H9 (cell line): ENCODE measurements at regions not wholly inside any gene's neighbourhood (a gene's known extent, or its start where the extent isn't known, plus 50 kb on each side); places are given as distances from the start of the nearest gene placed in this dataset.

Experiments used
- DNase-seq: peaks from one replicate; pipeline ENCODE4 v3.0.0-alpha.2; 2017
- H2AFZ ChIP-seq: one replicate; pipeline ENCODE4 v1.6.1; 2013; ENCODE audit warnings: mild to moderate bottlenecking, low read length, control low read depth, moderate library complexity
- H2AK5ac ChIP-seq: 2 replicates; pipeline ENCODE4 v1.6.1; 2013; ENCODE audit warnings: low read length, control low read depth, mixed read lengths; ENCODE audit not compliant: insufficient read length
- H2BK120ac ChIP-seq: one replicate; pipeline ENCODE4 v1.6.1; 2013; ENCODE audit warnings: low read depth, mild to moderate bottlenecking, low read length, control low read depth, inconsistent platforms; ENCODE audit not compliant: poor library complexity, severe bottlenecking
- H2BK12ac ChIP-seq: 2 replicates; pipeline ENCODE4 v1.6.1; 2013; ENCODE audit warnings: low read length, control low read depth, mixed read lengths, low read depth; ENCODE audit not compliant: insufficient read length
- H2BK15ac ChIP-seq: 2 replicates; pipeline ENCODE4 v1.6.1; 2013; ENCODE audit warnings: low read depth, low read length, control low read depth
- H2BK20ac ChIP-seq: one replicate; pipeline ENCODE4 v1.6.1; 2013; ENCODE audit warnings: low read depth, mild to moderate bottlenecking, low read length, control low read depth, inconsistent platforms; ENCODE audit not compliant: poor library complexity, severe bottlenecking
- H2BK5ac ChIP-seq: 2 replicates; pipeline ENCODE4 v1.6.1; 2013; ENCODE audit warnings: low read length, control low read depth, mixed read lengths; ENCODE audit not compliant: insufficient read length
- H3K14ac ChIP-seq: 2 replicates; pipeline ENCODE4 v1.6.1; 2013; ENCODE audit warnings: low read length, control low read depth; ENCODE audit not compliant: insufficient read depth
- H3K18ac ChIP-seq: 2 replicates; pipeline ENCODE4 v1.6.1; 2013; ENCODE audit warnings: low read depth, mild to moderate bottlenecking, mixed read lengths, low read length, control low read depth; ENCODE audit not compliant: insufficient read length
- H3K23ac ChIP-seq: 2 replicates; pipeline ENCODE4 v1.6.1; 2013; ENCODE audit warnings: low read length, control low read depth, mixed read lengths, low read depth; ENCODE audit not compliant: insufficient read length
- H3K23me2 ChIP-seq: 2 replicates; pipeline ENCODE4 v1.6.1; 2013; ENCODE audit warnings: low read depth, mild to moderate bottlenecking, mixed read lengths, low read length, control low read depth; ENCODE audit not compliant: insufficient read length, poor library complexity, severe bottlenecking
- H3K27ac ChIP-seq: 2 replicates; pipeline ENCODE4 v1.5.1; 2013; ENCODE audit warnings: low read length, control low read depth, mixed read lengths, low read depth; ENCODE audit not compliant: insufficient read length
- H3K27me3 ChIP-seq: 2 replicates; pipeline ENCODE4 v1.6.1; 2013; ENCODE audit warnings: low read length, control low read depth, inconsistent platforms; ENCODE audit not compliant: insufficient read depth
- H3K4ac ChIP-seq: 2 replicates; pipeline ENCODE4 v1.6.1; 2013; ENCODE audit warnings: low read depth, mild to moderate bottlenecking, control low read depth, inconsistent platforms, low read length, moderate library complexity
- H3K4me1 ChIP-seq: 2 replicates; pipeline ENCODE4 v1.6.1; 2013; ENCODE audit warnings: low read length, control low read depth, inconsistent platforms; ENCODE audit not compliant: insufficient read depth
- H3K4me2 ChIP-seq: 2 replicates; pipeline ENCODE4 v1.6.1; 2013; ENCODE audit warnings: low read length, control low read depth, mixed read lengths; ENCODE audit not compliant: insufficient read length, insufficient read depth
- H3K56ac ChIP-seq: 2 replicates; pipeline ENCODE4 v1.6.1; 2013; ENCODE audit warnings: low read depth, mild to moderate bottlenecking, mixed read lengths, low read length, control low read depth; ENCODE audit not compliant: insufficient read length
- H3K79me1 ChIP-seq: 2 replicates; pipeline ENCODE4 v1.6.1; 2013; ENCODE audit warnings: low read depth, mild to moderate bottlenecking, moderate library complexity, low read length, control low read depth, inconsistent platforms; ENCODE audit not compliant: insufficient read depth, poor library complexity, severe bottlenecking
- H3K79me2 ChIP-seq: 2 replicates; pipeline ENCODE4 v1.6.1; 2013; ENCODE audit warnings: low read length, control low read depth, inconsistent platforms; ENCODE audit not compliant: insufficient read depth
- H3K9ac ChIP-seq: 2 replicates; pipeline ENCODE4 v1.6.1; 2013; ENCODE audit warnings: low read length, control low read depth, mixed read lengths; ENCODE audit not compliant: insufficient read length; ENCODE audit errors: extremely low read depth
- H3K9me3 ChIP-seq: one replicate; pipeline ENCODE4 v1.6.1; 2013; ENCODE audit warnings: low read depth, low read length, inconsistent platforms; ENCODE audit not compliant: control insufficient read depth
- H3T11ph ChIP-seq: one replicate; pipeline ENCODE4 v1.6.1; 2013; ENCODE audit warnings: mild to moderate bottlenecking, low read length, control low read depth, inconsistent platforms
- H4K20me1 ChIP-seq: one replicate; pipeline ENCODE4 v1.6.1; 2013; ENCODE audit not compliant: control insufficient read depth, insufficient read length, insufficient read depth
- H4K5ac ChIP-seq: 2 replicates; pipeline ENCODE4 v1.6.1; 2013; ENCODE audit warnings: low read depth, mild to moderate bottlenecking, mixed read lengths, low read length, control low read depth; ENCODE audit not compliant: insufficient read length
- H4K8ac ChIP-seq: replicated peaks from 2 replicates; pipeline ENCODE4 v1.6.1; 2013; ENCODE audit warnings: low read length, control low read depth, mixed read lengths, low read depth; ENCODE audit not compliant: insufficient read length
- H4K91ac ChIP-seq: 2 replicates; pipeline ENCODE4 v1.6.1; 2013; ENCODE audit warnings: low read depth, mild to moderate bottlenecking, moderate library complexity, mixed read lengths, low read length, control low read depth; ENCODE audit not compliant: insufficient read length
- H3K27ac Mint-ChIP-seq, 3 experiments: 2 replicates in 2 of 3; 3 replicates in 1 of 3; pipeline ENCODE4 v1.8.0; 2020 to 2021; ENCODE audit warnings: mixed read lengths in 3 of 3, mild to moderate bottlenecking in 1 of 3, moderate library complexity in 1 of 3
- H3K27me3 Mint-ChIP-seq: 2 replicates; pipeline ENCODE4 v1.8.0; 2021; ENCODE audit warnings: low read depth, mild to moderate bottlenecking, moderate library complexity, mixed read lengths
- H3K36me3 Mint-ChIP-seq, 3 experiments: 2 replicates in 2 of 3; 3 replicates in 1 of 3; pipeline ENCODE4 v1.8.0; 2020 to 2021; ENCODE audit warnings: low read depth in 3 of 3, mixed read lengths in 3 of 3; ENCODE audit not compliant: insufficient read depth in 1 of 3
- H3K4me1 Mint-ChIP-seq, 2 experiments: 2 replicates each; pipeline ENCODE4 v1.8.0; 2020; ENCODE audit warnings: mixed read lengths in 2 of 2
- H3K4me3 Mint-ChIP-seq, 2 experiments: 2 replicates in 1 of 2; 3 replicates in 1 of 2; pipeline ENCODE4 v1.8.0; 2020 to 2021; ENCODE audit warnings: mild to moderate bottlenecking in 2 of 2, mixed read lengths in 2 of 2, moderate library complexity in 1 of 2
- H3K9me3 Mint-ChIP-seq, 2 experiments: 2 replicates in 1 of 2; 3 replicates in 1 of 2; pipeline ENCODE4 v1.8.0; 2020; ENCODE audit warnings: mild to moderate bottlenecking in 2 of 2, mixed read lengths in 2 of 2, moderate library complexity in 1 of 2
- WGBS: extraction: QIAGEN DNeasy Blood & Tissue Kit; methylation state at CpG from one replicate; pipeline ENCODE4 v1.1.7; 2013; ENCODE audit warnings: missing lambda C conversion rate, low lambda C conversion rate, mixed read lengths; ENCODE audit not compliant: insufficient read length; ENCODE audit errors: extremely low coverage; 5-methylcytosine and 5-hydroxymethylcytosine counted together
- TF ChIP-seq, protein P1 (sequence below): fragments of 200-600 bp; sonication (generic); conservative IDR thresholded peaks from 3 replicates; pipeline ENCODE4 v1.8.0; 2021; ENCODE audit warnings: antibody characterized with exemption, mild to moderate bottlenecking

DNA sequence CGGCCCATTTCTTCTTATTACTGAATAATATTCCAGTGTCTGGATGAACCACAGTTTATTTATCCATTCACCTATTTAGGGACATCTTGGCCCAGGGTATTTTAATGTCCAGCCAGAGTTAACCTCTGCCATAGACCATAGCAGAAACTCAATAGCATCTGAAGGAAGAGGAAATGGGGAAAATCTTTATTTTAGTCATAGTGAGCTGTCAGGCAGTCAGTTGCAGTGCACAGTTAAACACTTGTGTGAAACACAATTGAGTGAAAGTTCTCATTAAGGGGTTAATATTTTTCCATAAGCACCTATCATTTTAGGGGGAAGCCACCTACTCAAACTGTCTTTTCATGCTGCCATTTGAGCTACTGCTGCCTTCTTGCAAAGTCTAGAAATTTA is 197.3 kb upstream of the PPFIA2 start:
- no peaks in the 10 kb centered on the region for H3K9me3 Mint-ChIP-seq
- Histone ChIP-seq H3K27me3 (no peaks in the 10 kb centered on the region), H2BK12ac (no peak overlapping the region), H3K9me3 (no peaks in the 10 kb centered on the region), H3K23ac (no peak overlapping the region), H3K79me2 (no peaks in the 10 kb centered on the region), H2BK15ac (no peak overlapping the region), H3K14ac (no peak overlapping the region), H3K23me2 (no peaks in the 10 kb centered on the region), H4K8ac (no peak overlapping the region), H3K4me2 (no peak overlapping the region), H4K20me1 (no peaks in the 10 kb centered on the region), H3K79me1 (no peaks in the 10 kb centered on the region), H3K18ac (no peak overlapping the region), H2BK120ac (no peak overlapping the region), H3K27ac (no peak overlapping the region), H3K4ac (no peak overlapping the region), H3T11ph (no peak overlapping the region), H3K56ac (no peak overlapping the region), H2BK5ac (no peak overlapping the region), H2BK20ac (no peak overlapping the region), H4K5ac (no peak overlapping the region), H2AFZ (no peak overlapping the region), H2AK5ac (no peak overlapping the region), H3K9ac (no peak overlapping the region), H4K91ac (no peak overlapping the region), H3K4me1 (no peaks in the 10 kb centered on the region)
- WGBS: no CpG with 5 or more reads among the region's 1 CpG
- no peak overlapping the region for H3K4me3 Mint-ChIP-seq
- no peaks in the 10 kb centered on the region for H3K4me1 Mint-ChIP-seq
- DNase-seq: no peak
- H3K27me3 Mint-ChIP-seq: no peaks in the 10 kb centered on the region
- TF ChIP-seq, protein P1, sequence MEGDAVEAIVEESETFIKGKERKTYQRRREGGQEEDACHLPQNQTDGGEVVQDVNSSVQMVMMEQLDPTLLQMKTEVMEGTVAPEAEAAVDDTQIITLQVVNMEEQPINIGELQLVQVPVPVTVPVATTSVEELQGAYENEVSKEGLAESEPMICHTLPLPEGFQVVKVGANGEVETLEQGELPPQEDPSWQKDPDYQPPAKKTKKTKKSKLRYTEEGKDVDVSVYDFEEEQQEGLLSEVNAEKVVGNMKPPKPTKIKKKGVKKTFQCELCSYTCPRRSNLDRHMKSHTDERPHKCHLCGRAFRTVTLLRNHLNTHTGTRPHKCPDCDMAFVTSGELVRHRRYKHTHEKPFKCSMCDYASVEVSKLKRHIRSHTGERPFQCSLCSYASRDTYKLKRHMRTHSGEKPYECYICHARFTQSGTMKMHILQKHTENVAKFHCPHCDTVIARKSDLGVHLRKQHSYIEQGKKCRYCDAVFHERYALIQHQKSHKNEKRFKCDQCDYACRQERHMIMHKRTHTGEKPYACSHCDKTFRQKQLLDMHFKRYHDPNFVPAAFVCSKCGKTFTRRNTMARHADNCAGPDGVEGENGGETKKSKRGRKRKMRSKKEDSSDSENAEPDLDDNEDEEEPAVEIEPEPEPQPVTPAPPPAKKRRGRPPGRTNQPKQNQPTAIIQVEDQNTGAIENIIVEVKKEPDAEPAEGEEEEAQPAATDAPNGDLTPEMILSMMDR: no peak
- H3K27ac Mint-ChIP-seq: no peak overlapping the region
- no peaks in the 10 kb centered on the region for H3K36me3 Mint-ChIP-seq
